ENCODE measurements at regions not wholly inside any gene's neighbourhood (a gene's known extent, or its start where the extent isn't known, plus 50 kb on each side); places are given as distances from the start of the nearest gene placed in this dataset.
A peak's percentile ranks its signal among the peaks of the same experiment; 100 is the strongest.

- no peaks in the 10 kb centered on the region for H3K36me3 ChIP-seq
Observed at GRCh38 chr9:81404931-81405598, 284.3 kb downstream of the TLE1 start.

GRCh38 chr9:81397481-81398381 is 291.6 kb downstream of the TLE1 start:
- Histone ChIP-seq H3K9ac (no peak overlapping the region), H3K27me3 (no peaks in the 10 kb centered on the region), H3K79me2 (ENCODE audit: low read depth) (no peaks in the 10 kb centered on the region), H3K4me2 (no peak overlapping the region), H3F3A (ENCODE audit: low read depth) (peaks cover 9% of the 10 kb centered on the region), H3K36me3 (no peaks in the 10 kb centered on the region), H3K27ac (no peak overlapping the region), H3K9me3 (ENCODE audit: low read depth) (no peaks in the 10 kb centered on the region), H2AFZ (replicated peaks) (no peak overlapping the region), H4K20me1 (ENCODE audit: low read depth) (no peaks in the 10 kb centered on the region), H3K4me3 (no peak overlapping the region), H3K4me1 (peaks cover 23% of the 10 kb centered on the region)
- no peaks in the 10 kb centered on the region for H3K9me3 Mint-ChIP-seq
- peaks cover 9% of the 10 kb centered on the region for H3K27me3 Mint-ChIP-seq (ENCODE audit: insufficient read depth, low read depth)
- no peaks in the 10 kb centered on the region for H3K36me3 Mint-ChIP-seq
- H3K4me3 Mint-ChIP-seq, result no peak overlapping the region
- DNase-seq (ENCODE audit: low spot score), result no peak
- no peak overlapping the region for H3K27ac Mint-ChIP-seq
- peaks cover 21% of the 10 kb centered on the region for H3K4me1 Mint-ChIP-seq
- TF ChIP-seq EZH2 (IDR thresholded peaks at IDR 0.05) (no peak), EZH2phosphoT487 (IDR thresholded peaks at IDR 0.05) (no peak), CTCF (IDR thresholded peaks at IDR 0.05) (no peak)

More at GRCh38 chr9:81404931-81405598, 284.3 kb downstream of the TLE1 start:
- DNase-seq (ENCODE audit: low spot score), result no peak
- Histone ChIP-seq H3K27me3 (no peaks in the 10 kb centered on the region), H3K27ac (no peak overlapping the region), H3K9ac (no peak overlapping the region), H4K20me1 (ENCODE audit: low read depth) (no peaks in the 10 kb centered on the region), H3K4me3 (no peak overlapping the region), H3F3A (ENCODE audit: low read depth) (no peaks in the 10 kb centered on the region), H2AFZ (replicated peaks) (no peak overlapping the region), H3K9me3 (ENCODE audit: low read depth) (no peaks in the 10 kb centered on the region), H3K79me2 (ENCODE audit: low read depth) (no peaks in the 10 kb centered on the region), H3K4me2 (no peak overlapping the region), H3K4me1 (peaks cover 8% of the 10 kb centered on the region)
- Mint-ChIP-seq H3K27me3 (ENCODE audit: insufficient read depth, low read depth) (peaks cover 5% of the 10 kb centered on the region), H3K36me3 (no peaks in the 10 kb centered on the region), H3K4me3 (no peak overlapping the region), H3K4me1 (peaks cover 12% of the 10 kb centered on the region), H3K27ac (no peak overlapping the region), H3K9me3 (peaks cover 7% of the 10 kb centered on the region)
- TF ChIP-seq EZH2phosphoT487 (IDR thresholded peaks at IDR 0.05) (no peak), CTCF (IDR thresholded peaks at IDR 0.05) (no peak), EZH2 (IDR thresholded peaks at IDR 0.05) (no peak)

GRCh38 chr9:81396528-81396927 is 292.8 kb downstream of the TLE1 start:
- peaks cover 23% of the 10 kb centered on the region for H3K4me1 ChIP-seq
- no peak overlapping the region for H3K9ac ChIP-seq
- Mint-ChIP-seq H3K4me1 (peaks cover 21% of the 10 kb centered on the region), H3K27ac (peak overlapping the region; percentile 12), H3K9me3 (no peaks in the 10 kb centered on the region), H3K36me3 (no peaks in the 10 kb centered on the region), H3K4me3 (no peak overlapping the region), H3K27me3 (ENCODE audit: insufficient read depth, low read depth) (peaks cover 9% of the 10 kb centered on the region)
- H3K27me3 ChIP-seq, result no peaks in the 10 kb centered on the region
- H4K20me1 ChIP-seq (ENCODE audit: low read depth), result no peaks in the 10 kb centered on the region
- peak overlapping the region; percentile 25 for H3K27ac ChIP-seq
- H3K36me3 ChIP-seq, result no peaks in the 10 kb centered on the region
- H3K4me2 ChIP-seq, result peak overlapping the region; percentile 50
- no peaks in the 10 kb centered on the region for H3K9me3 ChIP-seq (ENCODE audit: low read depth)
- no peak for TF ChIP-seq EZH2phosphoT487 (IDR thresholded peaks at IDR 0.05)
- TF ChIP-seq EZH2 (IDR thresholded peaks at IDR 0.05), result no peak
- TF ChIP-seq CTCF (IDR thresholded peaks at IDR 0.05), result no peak
- no peak for DNase-seq (ENCODE audit: low spot score)
- peak overlapping the region; percentile 18 for H2AFZ ChIP-seq (replicated peaks)
- no peak overlapping the region for H3K4me3 ChIP-seq
- H3F3A ChIP-seq (ENCODE audit: low read depth), result peaks cover 9% of the 10 kb centered on the region
- H3K79me2 ChIP-seq (ENCODE audit: low read depth), result no peaks in the 10 kb centered on the region

Measured in neural progenitor cell (in vitro differentiated cells).